HG03196 (cell line): ENCODE measurements at regions not wholly inside any gene's neighbourhood (a gene's known extent, or its start where the extent isn't known, plus 50 kb on each side); places are given as distances from the start of the nearest gene placed in this dataset.
"Not testable (repeated sequence)": the region's sequence is repeated elsewhere in the genome, so short reads cannot be mapped to it uniquely, and the experiment has no call there.

ENCODE experiments used
- ATAC-seq: cut with Tn5 transposase; IDR thresholded peaks from one replicate; pipeline ENCODE4 v1.9.1; 2021; ENCODE audit not compliant: unreplicated experiment

DNA sequence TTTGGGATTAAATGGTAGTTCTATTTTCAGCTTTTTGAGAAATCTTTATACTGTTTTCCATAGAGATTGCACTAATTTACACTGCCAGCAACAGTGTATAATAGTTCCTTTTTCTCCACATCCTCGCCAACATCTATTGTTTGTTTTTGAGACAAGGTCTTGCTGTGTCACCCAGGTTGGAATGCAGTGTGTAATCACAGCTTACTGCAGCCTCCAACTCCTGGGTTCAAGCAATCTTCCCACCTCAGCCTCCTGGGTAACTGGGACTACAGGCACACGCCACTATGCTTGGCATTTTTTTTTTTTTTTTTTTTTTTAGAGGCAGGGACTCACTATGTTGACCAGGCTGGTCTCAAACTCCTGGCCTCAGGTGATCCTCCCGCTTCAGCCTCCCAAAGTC, 164.5 kb upstream of the CXADR start:
- ATAC-seq = no peak

GRCh38 chr21:17348849-17349248, 164.0 kb upstream of the CXADR start:
- no peak for ATAC-seq

- no peak for ATAC-seq
Measured at GRCh38 chr21:17351766-17352165, 161.1 kb upstream of the CXADR start.

DNA sequence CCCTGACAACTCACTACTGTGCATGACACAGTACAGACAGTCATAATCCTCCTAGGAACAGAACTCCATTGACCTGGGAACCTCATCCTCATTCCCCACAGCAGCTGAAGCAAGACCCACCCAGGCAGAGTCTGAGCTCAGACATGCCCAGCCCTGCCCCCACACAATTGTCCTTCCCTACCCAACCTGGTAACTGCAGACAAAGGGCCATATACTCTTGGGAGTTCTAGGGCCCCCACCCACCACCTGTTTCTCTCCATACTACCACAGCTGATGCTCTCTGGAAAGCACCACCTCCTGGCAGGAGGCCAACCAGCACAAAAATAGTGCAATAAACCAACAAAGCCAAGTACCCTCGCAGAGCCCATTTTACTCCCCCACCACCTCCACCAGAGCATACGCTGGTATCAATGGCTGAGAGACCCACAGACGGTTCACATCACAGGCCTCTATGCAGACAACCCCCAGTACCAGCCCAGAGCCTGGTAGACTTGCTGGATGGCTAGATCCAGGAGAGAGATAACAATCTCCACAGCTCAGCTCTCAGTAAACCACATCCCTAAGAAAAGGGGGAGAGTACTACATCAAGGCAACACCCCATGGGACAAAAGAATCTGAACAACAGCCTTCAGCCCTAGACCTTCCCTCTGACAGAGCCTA, 159.7 kb upstream of the CXADR start:
- ATAC-seq = no peak

GRCh38 chr21:17359781-17360180, 153.1 kb upstream of the CXADR start:
- no peak for ATAC-seq

- no peak for ATAC-seq
Measured at GRCh38 chr21:17368748-17369363, 144.0 kb upstream of the CXADR start.

DNA sequence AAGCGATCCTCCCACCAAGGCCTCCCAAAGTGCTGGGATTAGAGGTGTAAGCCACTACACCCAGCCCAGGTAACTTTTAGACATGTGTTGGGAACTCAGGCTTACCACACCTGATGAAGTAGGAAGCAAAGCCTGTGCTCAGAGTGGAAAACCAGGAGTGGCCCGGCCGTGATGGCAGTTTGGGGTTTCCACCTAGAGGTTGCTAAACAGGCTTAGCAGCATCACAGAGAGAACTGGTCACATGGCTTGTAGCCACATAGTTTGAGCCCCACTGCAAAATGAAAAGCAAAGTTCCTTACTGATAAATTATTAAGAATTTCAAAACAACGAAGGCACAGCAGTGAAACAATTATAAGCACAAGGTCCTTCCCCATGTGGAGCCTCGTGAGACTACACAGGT, 142.6 kb upstream of the CXADR start:
- ATAC-seq = no peak

DNA sequence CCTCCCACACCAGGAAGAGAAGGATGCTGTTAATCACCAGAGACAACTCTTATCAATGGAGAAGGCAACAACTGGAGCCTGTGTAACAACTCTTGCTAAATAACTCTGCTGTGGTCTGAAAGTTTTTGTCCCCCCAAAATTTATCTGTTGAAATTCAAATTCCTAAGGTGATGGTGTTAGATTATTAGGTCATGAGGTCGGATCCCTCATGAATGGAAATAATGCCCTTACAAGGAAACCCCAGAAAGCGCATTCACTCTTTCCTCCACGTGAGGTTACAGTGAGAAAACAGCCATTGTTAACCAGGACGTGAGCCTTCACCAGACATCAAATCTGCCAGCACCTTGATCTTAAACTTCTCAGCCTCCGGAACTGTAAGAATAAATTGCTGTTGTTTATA, 141.9 kb upstream of the CXADR start:
- no peak for ATAC-seq

GRCh38 chr21:17371450-17371849, 141.4 kb upstream of the CXADR start:
- ATAC-seq = no peak

DNA sequence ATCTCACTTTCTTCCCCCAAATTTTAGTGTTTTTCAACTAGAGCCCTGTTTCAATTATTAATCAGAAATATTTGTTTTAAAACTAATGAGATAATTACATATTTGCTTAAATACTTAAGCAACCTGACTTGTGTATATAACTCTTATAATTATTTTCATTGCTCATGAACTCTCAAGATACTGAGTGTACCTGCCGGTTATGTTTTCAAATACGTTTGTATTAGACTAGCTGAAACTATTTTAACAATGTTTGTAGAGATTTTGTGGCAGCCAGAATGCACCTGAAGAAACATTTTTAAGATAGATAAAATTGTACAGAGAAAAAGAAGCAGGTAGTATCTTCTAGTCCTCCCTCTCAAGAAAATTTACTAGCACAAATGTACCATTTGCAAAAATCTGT, 140.6 kb upstream of the CXADR start:
- no peak for ATAC-seq

- ATAC-seq = no peak
Measured at GRCh38 chr21:17386498-17386897, 126.3 kb upstream of the CXADR start.

GRCh38 chr21:17387030-17387617, 125.7 kb upstream of the CXADR start:
- no peak for ATAC-seq

DNA sequence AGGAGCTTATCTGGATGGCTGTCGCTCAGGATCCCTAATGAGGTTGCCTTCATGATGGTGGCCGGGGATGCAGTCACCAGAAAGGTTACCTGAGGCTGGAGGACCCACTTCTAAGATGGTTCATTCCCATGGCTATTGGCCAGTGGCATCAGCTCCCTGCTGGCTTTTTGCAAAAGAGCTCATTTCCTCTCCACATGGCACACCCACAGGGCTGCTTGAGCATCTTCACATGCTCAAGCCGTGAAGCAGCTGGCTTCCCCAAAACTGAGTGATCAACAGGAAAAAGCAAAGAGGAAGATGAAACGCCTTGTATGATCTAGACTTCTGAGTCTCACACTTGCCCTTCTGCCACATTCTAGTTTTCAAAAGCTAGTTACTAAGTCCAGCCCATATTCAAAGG, 124.6 kb upstream of the CXADR start:
- no peak for ATAC-seq

DNA sequence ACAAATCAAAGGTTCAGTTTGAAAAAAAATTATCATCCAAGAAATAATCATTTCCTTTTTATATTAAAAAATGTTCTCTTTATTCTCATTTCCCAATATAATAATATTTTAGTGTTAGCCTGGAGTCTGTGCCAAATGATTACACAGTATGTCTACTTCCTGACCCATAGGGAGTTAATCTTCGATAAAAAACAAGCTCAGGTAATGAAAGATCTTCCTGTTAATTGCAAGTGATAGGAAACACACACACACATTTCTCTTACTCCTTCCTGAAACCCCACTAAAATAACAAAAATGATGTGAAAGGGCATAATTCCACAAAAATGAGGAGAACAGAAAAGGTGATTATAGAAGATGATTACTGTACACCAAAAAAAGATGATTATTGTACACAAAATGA, 123.5 kb upstream of the CXADR start:
- no peak for ATAC-seq

DNA sequence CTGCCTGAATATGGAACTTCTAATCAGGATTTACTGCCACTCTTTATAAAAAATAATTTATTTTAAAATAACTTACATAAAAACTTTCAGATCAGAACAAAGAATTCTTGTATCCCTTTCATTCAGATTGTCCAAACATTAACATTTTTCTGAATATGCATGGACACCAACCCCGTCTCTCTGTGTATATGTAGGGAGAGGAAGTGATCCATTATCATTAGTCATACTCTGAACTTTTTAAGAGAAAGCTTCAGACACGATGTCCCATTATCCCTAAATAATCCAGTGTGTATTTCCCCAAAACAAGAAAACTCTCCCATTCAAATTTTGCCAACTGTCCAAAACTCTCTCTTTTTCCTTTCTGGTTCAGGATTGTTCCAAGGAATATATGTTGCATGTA, 122.3 kb upstream of the CXADR start:
- ATAC-seq = no peak

GRCh38 chr21:17391811-17392340, 121.0 kb upstream of the CXADR start:
- no peak for ATAC-seq

DNA sequence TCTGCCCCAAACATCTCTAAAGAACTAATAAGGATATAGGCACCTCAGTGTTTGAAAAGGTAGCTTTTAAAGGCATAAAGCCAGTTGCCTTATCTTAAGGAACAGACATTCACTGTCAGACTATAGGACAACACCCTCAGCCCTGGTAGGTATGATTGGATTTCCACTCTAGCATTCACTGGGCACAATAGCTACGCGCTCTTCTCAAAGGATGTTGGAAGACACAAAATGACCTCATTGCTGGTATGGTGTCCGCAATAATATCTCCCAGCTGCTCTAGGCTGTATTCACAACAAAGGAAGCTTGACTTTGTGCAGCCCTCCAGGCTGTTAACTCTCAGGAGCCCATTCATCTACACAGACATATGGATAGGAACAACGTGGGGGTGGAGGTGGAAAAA, 119.4 kb upstream of the CXADR start:
- no peak for ATAC-seq

DNA sequence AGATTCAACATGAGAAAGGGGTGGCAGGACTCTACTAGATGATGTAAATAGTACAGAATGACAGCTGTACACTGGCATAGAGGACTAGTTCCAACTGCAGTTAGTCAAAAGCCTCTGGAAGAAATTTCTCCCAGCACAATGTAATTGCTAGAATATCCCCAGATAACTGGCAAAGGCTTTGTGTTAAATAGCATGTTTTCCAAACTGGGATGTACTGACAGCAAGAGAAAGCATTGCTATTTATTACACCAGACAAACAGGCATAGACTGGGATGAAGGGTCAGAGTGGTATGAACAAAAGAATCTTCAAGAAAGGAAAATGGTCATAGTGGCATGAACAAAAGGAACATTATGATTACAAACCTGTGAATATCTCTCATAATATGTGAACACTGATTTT, 115.9 kb upstream of the CXADR start:
- no peak for ATAC-seq

DNA sequence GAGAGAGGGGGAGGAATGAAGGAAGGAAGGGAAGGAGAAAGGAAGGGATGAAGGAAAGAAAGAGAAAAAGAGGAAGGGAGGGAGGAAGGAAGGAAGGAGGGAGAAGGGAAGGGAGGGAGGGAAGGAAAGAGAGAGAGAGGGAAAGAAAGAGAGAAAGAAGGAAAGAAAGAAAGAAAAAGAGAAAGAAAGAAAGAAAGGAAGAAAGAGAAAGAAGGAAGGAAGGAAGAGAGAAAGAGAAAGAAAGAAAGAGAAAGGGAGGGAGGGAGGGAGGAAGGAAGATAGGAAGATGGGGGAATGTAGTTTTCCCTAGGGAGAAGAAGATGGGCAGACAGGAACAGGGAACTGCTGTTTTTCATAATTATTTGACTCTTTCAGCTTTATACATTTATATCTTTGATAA, 115.1 kb upstream of the CXADR start:
- no peak for ATAC-seq

DNA sequence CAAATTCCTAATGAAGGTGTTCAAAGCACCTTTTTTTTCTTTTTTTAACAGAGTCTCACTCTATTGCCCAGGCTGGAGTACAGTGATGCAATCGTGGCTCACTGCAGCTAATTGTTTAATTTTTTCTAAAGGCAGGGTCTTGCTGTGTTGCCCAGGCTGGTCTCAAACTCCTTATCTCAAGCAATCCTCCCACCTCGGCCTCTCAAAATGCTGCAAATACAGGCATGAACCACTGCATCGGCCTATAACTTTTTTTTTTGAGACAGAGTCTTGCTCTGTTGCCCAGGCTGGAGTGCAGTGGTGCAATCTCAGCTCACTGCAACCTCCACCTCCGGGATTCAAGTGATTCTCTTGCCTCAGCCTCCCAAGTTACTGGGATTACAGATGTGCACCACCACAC, 113.9 kb upstream of the CXADR start:
- not testable (repeated sequence) for ATAC-seq

- no peak for ATAC-seq
Measured at GRCh38 chr21:17402937-17403336, 109.9 kb upstream of the CXADR start.

DNA sequence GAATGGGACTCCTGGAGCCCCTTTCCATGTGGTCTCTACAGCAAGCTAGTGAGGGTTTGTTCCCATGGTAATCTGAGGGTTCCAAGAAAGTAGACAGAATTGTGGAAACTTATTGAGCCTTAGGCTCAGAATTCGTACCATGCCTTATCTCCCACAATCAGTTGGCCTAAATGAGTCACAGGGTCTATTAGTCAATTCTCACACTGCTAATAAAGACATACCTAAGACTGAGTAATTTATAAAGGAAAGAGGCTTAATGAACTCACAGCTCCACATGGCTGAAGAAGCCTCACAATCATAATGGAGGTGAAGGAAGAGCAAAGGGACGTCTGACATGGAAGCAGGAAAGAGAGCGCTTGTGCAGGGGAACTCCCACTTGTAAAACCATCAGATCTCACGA, 106.6 kb upstream of the CXADR start:
- no peak for ATAC-seq

GRCh38 chr21:17414766-17415165, 98.1 kb upstream of the CXADR start:
- no peak for ATAC-seq
